ENCODE measurements at regions not wholly inside any gene's neighbourhood (a gene's known extent, or its start where the extent isn't known, plus 50 kb on each side); places are given as distances from the start of the nearest gene placed in this dataset.

DNA sequence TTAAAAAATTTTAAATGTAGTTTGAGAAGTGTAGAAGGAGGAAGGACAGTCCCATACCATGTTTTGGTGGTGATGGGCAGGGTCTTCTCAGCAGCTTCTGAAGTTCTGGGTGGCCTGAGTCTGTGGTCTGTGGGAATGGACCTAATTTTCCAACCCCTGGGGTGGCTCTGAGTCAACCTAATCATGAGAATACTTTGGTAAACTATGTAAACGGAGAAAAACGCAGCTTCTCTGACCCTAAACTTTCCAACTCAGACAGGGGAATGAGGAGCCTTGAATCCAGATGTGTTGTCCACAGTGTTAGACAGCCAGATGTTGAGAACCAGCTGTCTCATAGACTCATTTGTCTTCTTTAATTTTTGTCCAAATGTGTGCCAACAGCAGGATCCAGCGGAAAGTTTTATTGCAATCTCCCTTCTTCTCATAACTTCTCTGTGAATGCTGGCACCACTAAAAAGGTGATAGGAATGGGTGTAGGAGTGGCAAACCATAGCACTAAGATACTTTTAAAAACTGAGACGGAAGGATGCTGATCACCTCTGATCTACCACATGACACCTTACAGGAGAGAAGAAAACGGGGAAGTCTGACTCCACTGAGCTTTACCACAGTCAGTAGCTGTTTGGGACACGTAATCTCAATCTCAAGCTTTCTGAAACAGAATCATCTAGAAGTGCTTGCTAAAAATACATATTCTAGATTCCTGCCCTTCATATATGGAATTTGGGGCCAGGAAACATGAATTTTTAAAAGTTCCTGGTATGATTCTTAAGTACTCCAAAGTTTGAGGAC lies 90.5 kb upstream of the PHYHIPL start:
- TF ChIP-seq, protein P1, sequence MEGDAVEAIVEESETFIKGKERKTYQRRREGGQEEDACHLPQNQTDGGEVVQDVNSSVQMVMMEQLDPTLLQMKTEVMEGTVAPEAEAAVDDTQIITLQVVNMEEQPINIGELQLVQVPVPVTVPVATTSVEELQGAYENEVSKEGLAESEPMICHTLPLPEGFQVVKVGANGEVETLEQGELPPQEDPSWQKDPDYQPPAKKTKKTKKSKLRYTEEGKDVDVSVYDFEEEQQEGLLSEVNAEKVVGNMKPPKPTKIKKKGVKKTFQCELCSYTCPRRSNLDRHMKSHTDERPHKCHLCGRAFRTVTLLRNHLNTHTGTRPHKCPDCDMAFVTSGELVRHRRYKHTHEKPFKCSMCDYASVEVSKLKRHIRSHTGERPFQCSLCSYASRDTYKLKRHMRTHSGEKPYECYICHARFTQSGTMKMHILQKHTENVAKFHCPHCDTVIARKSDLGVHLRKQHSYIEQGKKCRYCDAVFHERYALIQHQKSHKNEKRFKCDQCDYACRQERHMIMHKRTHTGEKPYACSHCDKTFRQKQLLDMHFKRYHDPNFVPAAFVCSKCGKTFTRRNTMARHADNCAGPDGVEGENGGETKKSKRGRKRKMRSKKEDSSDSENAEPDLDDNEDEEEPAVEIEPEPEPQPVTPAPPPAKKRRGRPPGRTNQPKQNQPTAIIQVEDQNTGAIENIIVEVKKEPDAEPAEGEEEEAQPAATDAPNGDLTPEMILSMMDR (IDR thresholded peaks at IDR 0.05), result no peak
- DNase-seq, result no peak
- Mint-ChIP-seq H3K4me1 (ENCODE audit: low read depth) (no peaks in the 10 kb centered on the region), H3K27me3 (ENCODE audit: insufficient read depth) (peaks cover 18% of the 10 kb centered on the region), H3K36me3 (ENCODE audit: low read depth) (no peaks in the 10 kb centered on the region), H3K9me3 (no peaks in the 10 kb centered on the region), H3K4me3 (no peak overlapping the region), H3K27ac (no peak overlapping the region)

DNA sequence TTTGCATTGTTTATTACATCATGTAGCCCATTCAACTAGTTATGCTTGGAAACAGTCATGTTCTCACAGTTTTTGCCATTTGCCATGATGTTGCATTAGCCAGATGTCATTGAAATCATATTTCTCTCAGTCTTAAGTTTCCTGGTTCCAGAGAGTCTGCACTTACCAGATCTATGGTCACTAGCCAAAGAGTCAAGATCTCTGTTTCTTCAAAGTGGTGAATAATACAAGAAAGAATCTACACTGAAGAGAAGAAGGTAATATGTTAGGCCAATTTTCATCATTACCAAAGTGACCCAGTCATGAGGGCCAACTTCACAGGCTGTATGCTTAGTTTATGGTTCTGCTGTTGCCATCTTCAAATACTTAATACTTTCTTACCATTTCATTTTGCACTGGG lies 89.0 kb upstream of the PHYHIPL start:
- no peak for DNase-seq
- H3K36me3 Mint-ChIP-seq (ENCODE audit: low read depth), result no peaks in the 10 kb centered on the region
- H3K27me3 Mint-ChIP-seq (ENCODE audit: insufficient read depth), result peaks cover 11% of the 10 kb centered on the region
- no peak overlapping the region for H3K4me3 Mint-ChIP-seq
- TF ChIP-seq, protein P1 (IDR thresholded peaks at IDR 0.05), result no peak
- no peaks in the 10 kb centered on the region for H3K9me3 Mint-ChIP-seq
- no peaks in the 10 kb centered on the region for H3K4me1 Mint-ChIP-seq (ENCODE audit: low read depth)
- no peak overlapping the region for H3K27ac Mint-ChIP-seq

DNA sequence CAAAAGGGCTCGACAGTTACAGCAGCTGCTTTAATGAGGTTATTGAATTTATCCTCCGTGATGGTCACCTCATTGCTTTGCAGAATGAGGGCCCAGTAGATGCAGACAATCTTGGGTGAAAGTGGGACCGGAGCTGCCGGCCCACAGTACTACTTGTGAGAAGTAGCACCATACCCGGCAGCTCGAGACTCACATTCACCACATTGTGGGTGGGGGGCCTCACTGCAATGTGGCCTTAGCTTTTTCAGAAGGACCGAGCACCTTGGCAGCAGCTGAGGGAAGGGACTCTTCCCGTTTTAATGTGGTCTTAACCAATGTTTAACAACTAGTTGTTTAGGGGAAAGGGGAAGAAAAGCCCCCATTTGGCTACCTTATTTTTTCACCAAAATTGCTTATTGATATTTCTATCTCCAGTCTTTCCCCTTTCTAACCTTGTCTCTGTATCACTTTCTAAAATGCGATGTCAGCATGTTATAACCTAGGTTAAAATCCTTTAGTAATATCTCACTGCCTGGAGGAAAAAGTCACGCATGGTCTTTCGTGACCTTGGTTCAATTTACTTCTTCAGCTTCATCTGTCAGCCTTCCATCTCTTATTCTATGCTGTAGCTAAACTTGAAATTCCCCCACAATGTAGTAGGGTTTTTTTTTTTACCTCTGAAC lies 87.4 kb upstream of the PHYHIPL start:
- Mint-ChIP-seq H3K27ac (no peak overlapping the region), H3K36me3 (ENCODE audit: low read depth) (no peaks in the 10 kb centered on the region), H3K9me3 (no peaks in the 10 kb centered on the region), H3K4me1 (ENCODE audit: low read depth) (no peaks in the 10 kb centered on the region), H3K27me3 (ENCODE audit: insufficient read depth) (peaks cover 10% of the 10 kb centered on the region), H3K4me3 (no peak overlapping the region)
- TF ChIP-seq, protein P1 (IDR thresholded peaks at IDR 0.05), result no peak
- no peak for DNase-seq

DNA sequence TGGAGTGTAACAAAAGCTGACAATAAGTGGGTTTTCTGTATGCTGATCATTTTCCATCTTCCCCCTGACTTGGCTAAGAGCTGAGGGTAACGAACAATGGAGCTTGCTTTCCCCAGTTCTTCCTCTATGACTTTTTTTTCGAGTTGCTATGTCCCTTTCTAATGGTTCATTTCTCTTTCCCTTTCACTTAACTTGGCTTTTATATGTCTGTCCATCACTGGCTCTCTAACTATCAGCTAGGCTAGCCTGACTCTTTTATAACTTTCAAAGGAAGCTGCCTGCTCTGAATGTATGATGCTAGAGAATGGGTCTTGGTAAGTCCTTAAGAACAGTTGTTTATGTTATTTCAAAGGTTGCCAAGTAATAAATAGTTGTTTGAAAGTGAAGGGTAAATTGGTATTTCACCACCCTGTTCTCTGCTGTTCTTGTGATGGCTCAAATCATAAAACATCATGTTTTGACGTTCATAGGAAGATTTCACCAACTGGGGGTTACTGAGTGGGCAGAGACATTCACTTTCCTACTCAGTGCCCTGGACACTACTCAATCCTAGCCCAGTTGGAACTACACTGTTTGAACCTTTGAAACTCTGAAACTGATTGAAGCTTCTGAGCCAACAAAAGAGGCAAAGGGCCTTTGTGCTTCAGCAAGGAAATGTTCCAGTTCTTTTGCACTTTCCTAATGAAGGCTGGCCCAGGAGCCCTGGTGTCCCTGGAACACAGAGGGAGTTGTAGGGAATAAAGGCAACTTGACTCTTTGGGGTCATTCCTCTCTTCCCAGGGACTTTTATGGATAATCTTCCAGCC lies 85.4 kb upstream of the PHYHIPL start:
- H3K27ac Mint-ChIP-seq, result no peak overlapping the region
- H3K27me3 Mint-ChIP-seq (ENCODE audit: insufficient read depth), result peaks cover 10% of the 10 kb centered on the region
- H3K9me3 Mint-ChIP-seq, result no peaks in the 10 kb centered on the region
- TF ChIP-seq, protein P1 (IDR thresholded peaks at IDR 0.05), result no peak
- DNase-seq, result no peak
- H3K36me3 Mint-ChIP-seq (ENCODE audit: low read depth), result no peaks in the 10 kb centered on the region
- H3K4me1 Mint-ChIP-seq (ENCODE audit: low read depth), result no peaks in the 10 kb centered on the region
- no peak overlapping the region for H3K4me3 Mint-ChIP-seq

DNA sequence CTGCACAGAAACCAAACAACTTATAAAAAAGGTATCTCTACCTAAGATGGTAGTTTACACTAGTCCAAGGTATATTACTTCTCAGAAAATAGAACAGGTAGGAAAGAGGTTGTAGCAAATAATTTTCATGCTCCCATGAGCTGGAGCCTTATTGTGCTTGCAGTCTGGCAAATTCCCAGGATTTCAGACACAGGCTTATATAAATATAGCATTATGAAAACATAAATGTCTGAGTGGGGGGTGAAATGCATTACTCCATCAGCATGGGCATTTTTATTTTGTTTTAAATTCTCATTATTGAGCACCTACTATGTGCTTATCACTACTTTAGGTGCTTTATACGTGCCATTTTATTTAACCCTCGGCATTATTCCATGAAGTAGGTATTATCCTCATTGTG lies 83.0 kb upstream of the PHYHIPL start:
- TF ChIP-seq, protein P1 (IDR thresholded peaks at IDR 0.05), result no peak
- no peak overlapping the region for H3K27ac Mint-ChIP-seq
- peaks cover 7% of the 10 kb centered on the region for H3K27me3 Mint-ChIP-seq (ENCODE audit: insufficient read depth)
- no peak for DNase-seq
- peaks cover 8% of the 10 kb centered on the region for H3K4me1 Mint-ChIP-seq (ENCODE audit: low read depth)
- H3K36me3 Mint-ChIP-seq (ENCODE audit: low read depth), result no peaks in the 10 kb centered on the region
- H3K4me3 Mint-ChIP-seq, result no peak overlapping the region
- no peaks in the 10 kb centered on the region for H3K9me3 Mint-ChIP-seq

Data from HFFc6 (cell line).